DND-41 (cell line): ENCODE measurements at regions not wholly inside any gene's neighbourhood (a gene's known extent, or its start where the extent isn't known, plus 50 kb on each side); places are given as distances from the start of the nearest gene placed in this dataset.

Source experiments
- ATAC-seq: fragments of 200-7000 bp; cut with Tn5 transposase; 3 replicates; pipeline ENCODE4 v1.9.1; 2021; ENCODE audit warnings: low read depth; ENCODE audit not compliant: insufficient read depth
- DNase-seq: peaks from one replicate; pipeline ENCODE4 v3.0.0-alpha.2; 2020
- H2AFZ ChIP-seq: 2 replicates; pipeline ENCODE4 v1.6.0; 2012; ENCODE audit warnings: low read depth, low read length
- H3K27ac ChIP-seq: 2 replicates; pipeline ENCODE4 v1.5.1; 2012; ENCODE audit warnings: low read length, inconsistent platforms
- H3K27me3 ChIP-seq: fragments of 200-600 bp; sonication (generic); 2 replicates; pipeline ENCODE4 v1.6.0; 2012; ENCODE audit warnings: low read length, mild to moderate bottlenecking, inconsistent platforms; ENCODE audit not compliant: insufficient read depth, poor library complexity
- H3K36me3 ChIP-seq: 2 replicates; pipeline ENCODE4 v1.5.1; 2012; ENCODE audit warnings: low read length, inconsistent platforms; ENCODE audit not compliant: insufficient read depth
- H3K4me1 ChIP-seq: 2 replicates; pipeline ENCODE4 v1.5.1; 2012; ENCODE audit warnings: mild to moderate bottlenecking, low read length; ENCODE audit not compliant: insufficient read depth
- H3K4me2 ChIP-seq: 2 replicates; pipeline ENCODE4 v1.6.0; 2012; ENCODE audit warnings: mild to moderate bottlenecking, moderate library complexity, low read length, inconsistent platforms; ENCODE audit not compliant: insufficient read depth
- H3K4me3 ChIP-seq, 2 experiments: fragments of 200-600 bp in 1 of 2; shearing (Covaris generic) in 1 of 2; 2 replicates each; pipeline ENCODE4 v1.5.1; 2012 to 2016; ENCODE audit warnings: inconsistent platforms in 2 of 2, low read length in 2 of 2, mild to moderate bottlenecking in 2 of 2, low read depth in 1 of 2, moderate library complexity in 1 of 2
- H3K79me2 ChIP-seq: 2 replicates; pipeline ENCODE4 v1.6.0; 2012; ENCODE audit warnings: low read length, inconsistent platforms; ENCODE audit not compliant: insufficient read depth
- H3K9ac ChIP-seq: 2 replicates; pipeline ENCODE4 v1.6.0; 2012; ENCODE audit warnings: low read depth, mild to moderate bottlenecking, inconsistent platforms, low read length, moderate library complexity
- H3K9me3 ChIP-seq: 2 replicates; pipeline ENCODE4 v1.5.1; 2012; ENCODE audit warnings: low read length, moderate library complexity, mild to moderate bottlenecking, inconsistent platforms; ENCODE audit not compliant: insufficient read depth, severe bottlenecking
- H4K20me1 ChIP-seq: 2 replicates; pipeline ENCODE4 v1.6.0; 2012; ENCODE audit warnings: low read length; ENCODE audit not compliant: insufficient read depth
- CTCF ChIP-seq: IDR thresholded peaks from 2 replicates; pipeline ENCODE4 v1.5.1; 2012; ENCODE audit warnings: borderline replicate concordance, low read length, moderate library complexity, mild to moderate bottlenecking; ENCODE audit not compliant: poor library complexity, severe bottlenecking; ENCODE audit errors: extremely low read depth
- EZH2 ChIP-seq: IDR thresholded peaks from 3 replicates; pipeline ENCODE4 v1.6.1; 2012; ENCODE audit warnings: borderline replicate concordance, low read depth, mild to moderate bottlenecking, moderate library complexity, low read length, inconsistent platforms; ENCODE audit not compliant: severe bottlenecking

GRCh38 chr10:3330663-3331062 lies 158.1 kb upstream of the PITRM1 start:
- Histone ChIP-seq H2AFZ (no peak overlapping the region), H3K27ac (no peak overlapping the region), H3K27me3 (no peaks in the 10 kb centered on the region), H3K9me3 (no peaks in the 10 kb centered on the region), H3K4me1 (no peaks in the 10 kb centered on the region), H3K79me2 (no peaks in the 10 kb centered on the region), H3K9ac (no peak overlapping the region), H3K4me3 (no peak overlapping the region), H3K4me2 (no peak overlapping the region), H3K36me3 (no peaks in the 10 kb centered on the region), H4K20me1 (no peaks in the 10 kb centered on the region)
- TF ChIP-seq CTCF = no peak
- TF ChIP-seq EZH2 = no peak
- no peak for ATAC-seq
- DNase-seq = no peak

GRCh38 chr10:3325954-3326750 lies 153.6 kb upstream of the PITRM1 start:
- H3K4me2 ChIP-seq = no peak overlapping the region
- H3K9me3 ChIP-seq = no peaks in the 10 kb centered on the region
- no peak overlapping the region for H3K27ac ChIP-seq
- no peak overlapping the region for H2AFZ ChIP-seq
- H3K4me1 ChIP-seq = no peaks in the 10 kb centered on the region
- no peak for ATAC-seq
- no peak for DNase-seq
- no peaks in the 10 kb centered on the region for H3K27me3 ChIP-seq
- TF ChIP-seq EZH2 = no peak
- no peak for TF ChIP-seq CTCF
- no peak overlapping the region for H3K9ac ChIP-seq
- no peaks in the 10 kb centered on the region for H4K20me1 ChIP-seq
- no peaks in the 10 kb centered on the region for H3K79me2 ChIP-seq
- H3K36me3 ChIP-seq = no peaks in the 10 kb centered on the region
- H3K4me3 ChIP-seq = no peak overlapping the region

- TF ChIP-seq CTCF = no peak
- no peak for TF ChIP-seq EZH2
- no peak overlapping the region for H3K27ac ChIP-seq
- no peak for ATAC-seq
- H3K4me2 ChIP-seq = no peak overlapping the region
- no peaks in the 10 kb centered on the region for H3K27me3 ChIP-seq
- no peaks in the 10 kb centered on the region for H3K36me3 ChIP-seq
- H3K4me3 ChIP-seq = no peak overlapping the region
- no peaks in the 10 kb centered on the region for H3K4me1 ChIP-seq
- H4K20me1 ChIP-seq = no peaks in the 10 kb centered on the region
- H2AFZ ChIP-seq = no peak overlapping the region
- H3K79me2 ChIP-seq = no peaks in the 10 kb centered on the region
- H3K9ac ChIP-seq = no peak overlapping the region
- H3K9me3 ChIP-seq = no peaks in the 10 kb centered on the region
- no peak for DNase-seq
These were observed 152.0 kb upstream of the PITRM1 start for GRCh38 chr10:3324612-3325038.
